ENCODE measurements at regions not wholly inside any gene's neighbourhood (a gene's known extent, or its start where the extent isn't known, plus 50 kb on each side); places are given as distances from the start of the nearest gene placed in this dataset.

GRCh38 chr1:87894062-87894461, 565.4 kb downstream of the LMO4 start:
- DNase-seq, result no peak

- DNase-seq, result no peak
These were observed 568.8 kb downstream of the LMO4 start for GRCh38 chr1:87897481-87897880.

DNA sequence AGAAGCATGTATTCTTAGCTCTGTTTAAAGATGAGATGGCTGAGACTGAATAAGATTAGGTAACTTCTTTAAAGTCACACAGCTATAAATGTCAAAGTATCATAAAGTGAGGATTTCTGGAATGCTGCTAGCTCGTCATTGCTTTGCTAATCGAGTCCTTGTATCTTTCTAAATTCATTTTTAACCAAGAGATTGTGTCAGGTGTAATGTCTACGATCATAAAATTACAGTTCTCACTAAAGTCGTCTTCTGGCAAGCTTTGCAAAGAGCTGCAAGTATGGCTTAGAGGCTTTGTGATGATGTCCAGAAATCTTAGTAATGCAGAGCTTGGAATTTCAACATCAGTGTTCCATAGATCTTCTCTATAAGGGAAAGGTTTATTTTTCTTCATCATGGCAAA, 569.8 kb downstream of the LMO4 start:
- DNase-seq, result no peak

DNA sequence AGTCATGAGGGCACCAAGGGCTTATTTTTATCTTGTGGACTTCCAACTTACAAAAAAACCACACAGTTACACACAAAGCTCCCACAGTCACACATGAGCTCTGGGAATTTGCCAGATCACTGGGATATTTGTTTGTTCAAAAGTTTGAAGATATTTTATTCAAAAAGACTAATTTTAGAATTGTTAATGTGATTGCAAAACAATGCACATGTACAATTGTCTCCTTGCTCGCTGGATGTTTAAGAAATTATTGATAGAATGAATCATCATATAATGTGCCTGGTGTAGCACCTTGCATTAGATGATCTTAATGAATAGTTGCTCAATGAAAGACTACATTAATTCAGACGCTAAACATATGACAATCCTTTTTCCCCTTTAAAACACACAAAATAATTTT, 570.3 kb downstream of the LMO4 start:
- DNase-seq, result no peak

GRCh38 chr1:87899746-87900145, 571.1 kb downstream of the LMO4 start:
- no peak for DNase-seq

GRCh38 chr1:87902830-87903229, 574.1 kb downstream of the LMO4 start:
- peak; percentile 46 for DNase-seq

DNA sequence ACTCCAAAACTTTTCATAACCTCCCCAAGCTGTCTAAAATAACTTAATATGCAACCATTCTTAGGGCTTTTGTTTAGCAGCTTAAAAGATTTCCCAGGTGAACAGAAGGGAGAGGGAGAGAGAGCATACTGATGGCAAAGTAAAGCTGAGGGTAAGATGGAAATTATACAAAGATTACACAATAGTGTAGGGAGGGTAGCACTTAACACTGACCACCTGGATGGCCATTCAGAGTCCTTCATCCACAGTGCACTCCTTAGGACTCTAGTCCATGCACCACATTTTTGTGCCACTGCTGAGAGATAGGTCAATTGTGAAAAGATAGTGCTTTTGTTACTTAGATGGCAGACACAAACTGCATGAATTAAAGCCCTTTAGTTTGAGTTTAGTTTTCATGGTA, 574.6 kb downstream of the LMO4 start:
- DNase-seq, result no peak

- no peak for DNase-seq
These were observed 576.0 kb downstream of the LMO4 start for GRCh38 chr1:87904651-87905050.

- no peak for DNase-seq
These were observed 577.0 kb downstream of the LMO4 start for GRCh38 chr1:87905651-87906050.

DNA sequence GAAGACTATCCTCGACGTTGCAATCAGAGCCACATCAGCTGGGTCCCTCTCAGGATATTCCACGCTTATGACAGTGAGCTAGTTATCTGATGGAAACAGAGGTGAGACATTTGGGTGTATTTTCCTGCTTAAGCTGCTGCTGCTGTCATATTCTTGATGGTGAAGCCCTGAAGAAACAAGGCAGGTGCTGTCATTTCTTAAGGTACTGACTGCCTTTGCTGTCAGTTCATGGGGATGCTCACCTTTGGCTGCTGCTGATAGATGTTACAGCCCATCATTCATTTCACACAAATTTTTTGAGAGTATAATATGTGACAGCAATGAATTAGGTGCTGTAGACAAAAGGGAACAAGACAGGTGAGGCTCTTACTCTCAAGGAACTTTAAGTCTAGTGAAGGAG, 577.4 kb downstream of the LMO4 start:
- no peak for DNase-seq

DNA sequence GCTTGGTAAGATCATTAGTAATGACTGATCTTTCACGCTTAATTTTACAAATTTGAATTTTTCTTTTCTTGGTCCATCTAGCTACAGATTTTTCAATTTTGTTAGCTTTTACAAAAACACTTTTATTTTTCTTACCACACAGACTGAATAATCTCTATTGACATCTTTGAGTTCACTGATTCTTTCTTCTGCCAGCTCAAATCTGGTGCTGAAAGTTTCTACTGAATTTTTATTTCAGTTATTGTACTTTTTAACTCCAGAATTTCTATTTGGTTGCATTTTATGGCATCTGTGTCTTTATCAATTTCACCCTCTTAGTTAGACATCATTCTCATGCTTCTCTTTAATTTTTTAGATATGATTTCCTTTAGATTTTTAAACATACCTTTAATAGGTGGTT, 584.7 kb downstream of the LMO4 start:
- DNase-seq, result no peak

DNA sequence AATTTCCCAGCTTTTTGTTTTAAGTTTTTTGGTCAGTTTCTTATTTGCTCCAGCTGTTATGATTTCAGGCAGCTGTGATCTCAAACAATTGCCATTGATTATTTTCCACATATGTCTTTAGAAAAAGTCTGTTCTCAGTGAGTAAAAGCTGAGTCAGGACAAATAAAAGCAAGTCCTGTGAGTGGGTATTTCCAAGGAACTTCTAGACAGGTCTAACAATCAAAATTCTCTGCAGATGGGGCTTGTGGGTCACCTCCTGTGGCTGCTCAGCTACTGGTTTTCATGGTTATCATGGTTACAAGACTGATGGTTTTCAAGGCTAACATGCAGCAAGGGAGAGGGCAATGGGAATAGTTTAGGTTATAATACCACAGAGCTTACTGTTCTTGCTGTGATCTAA, 585.7 kb downstream of the LMO4 start:
- no peak for DNase-seq

DNA sequence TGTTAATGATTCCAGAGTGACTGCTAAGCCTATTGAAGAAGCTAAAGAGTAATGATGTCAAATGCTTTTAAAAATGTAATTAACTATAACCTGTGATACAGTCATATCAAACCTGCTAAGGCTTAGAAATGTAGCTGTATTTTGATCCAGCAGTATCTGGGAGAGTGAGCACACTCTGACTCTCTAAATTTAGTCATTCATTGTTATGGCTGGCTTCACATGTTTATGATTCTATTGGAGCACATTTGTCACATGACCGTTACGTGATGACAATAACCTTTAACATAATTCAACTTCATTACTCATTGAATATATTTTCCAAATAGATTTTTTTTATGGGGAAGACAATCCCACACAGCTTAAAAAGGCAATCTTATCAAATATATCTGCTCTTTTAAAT, 587.1 kb downstream of the LMO4 start:
- DNase-seq, result no peak

- DNase-seq, result no peak
These were observed 588.3 kb downstream of the LMO4 start for GRCh38 chr1:87916965-87917364.

- peak; percentile 71 for DNase-seq
These were observed 589.7 kb downstream of the LMO4 start for GRCh38 chr1:87918398-87918797.

DNA sequence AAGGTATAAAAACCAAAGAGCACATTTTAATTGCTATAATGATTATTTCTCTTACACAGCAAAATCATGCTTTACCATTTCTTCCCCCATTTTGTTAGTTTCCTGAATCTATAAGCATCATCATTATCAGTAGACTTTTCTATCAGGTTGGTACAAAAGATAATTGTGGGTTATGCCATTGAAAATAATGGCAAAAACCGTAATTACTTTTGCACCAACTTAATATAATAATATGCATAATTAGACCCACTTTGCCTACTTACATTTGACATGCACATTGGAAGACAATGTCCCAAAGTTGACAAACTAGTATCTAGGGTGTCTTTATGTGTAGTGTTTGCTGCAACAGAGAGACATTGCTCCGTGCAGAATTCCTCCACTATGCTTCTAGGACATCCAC, 594.2 kb downstream of the LMO4 start:
- DNase-seq, result no peak

- no peak for DNase-seq
These were observed 597.6 kb downstream of the LMO4 start for GRCh38 chr1:87926131-87926830.

DNA sequence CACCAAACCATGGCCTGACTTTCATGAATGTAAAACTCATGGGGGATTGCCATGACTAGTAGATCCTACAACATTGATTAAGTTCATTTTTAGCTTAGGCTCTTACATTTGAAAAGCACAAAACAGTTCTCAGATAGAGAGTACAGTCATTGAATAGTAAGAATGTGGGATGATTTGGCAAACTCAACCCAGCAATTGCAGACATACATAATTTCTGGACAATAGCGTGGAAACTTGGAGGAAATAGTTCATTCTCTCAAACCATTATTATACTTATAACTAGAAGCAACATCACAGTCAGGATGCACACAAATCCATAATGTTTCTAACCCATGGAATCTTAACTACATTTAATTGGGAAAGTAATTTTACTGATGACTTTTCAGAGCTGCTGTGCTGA, 598.2 kb downstream of the LMO4 start:
- no peak for DNase-seq

GRCh38 chr1:87927391-87928280, 599.0 kb downstream of the LMO4 start:
- no peak for DNase-seq

GRCh38 chr1:87928623-87929022, 599.9 kb downstream of the LMO4 start:
- no peak for DNase-seq

DNA sequence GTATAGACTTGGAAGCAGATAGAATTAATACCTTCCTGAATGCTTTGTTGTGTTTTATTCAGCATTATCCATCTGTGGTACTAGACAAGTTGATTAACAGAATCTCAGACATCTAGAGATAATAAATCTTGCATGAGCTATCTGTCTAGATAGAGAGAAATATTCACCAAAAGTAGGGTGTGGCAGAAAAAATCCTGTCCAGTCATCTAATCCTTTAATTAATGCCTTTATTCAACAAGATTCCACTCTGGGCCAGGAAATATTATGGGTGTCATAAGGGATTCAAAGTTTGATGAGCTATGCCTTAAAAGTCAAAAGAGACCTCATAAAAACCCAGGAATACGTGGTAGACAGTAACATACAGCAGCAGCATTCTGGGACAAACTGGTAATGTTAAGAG, 601.2 kb downstream of the LMO4 start:
- no peak for DNase-seq

DNA sequence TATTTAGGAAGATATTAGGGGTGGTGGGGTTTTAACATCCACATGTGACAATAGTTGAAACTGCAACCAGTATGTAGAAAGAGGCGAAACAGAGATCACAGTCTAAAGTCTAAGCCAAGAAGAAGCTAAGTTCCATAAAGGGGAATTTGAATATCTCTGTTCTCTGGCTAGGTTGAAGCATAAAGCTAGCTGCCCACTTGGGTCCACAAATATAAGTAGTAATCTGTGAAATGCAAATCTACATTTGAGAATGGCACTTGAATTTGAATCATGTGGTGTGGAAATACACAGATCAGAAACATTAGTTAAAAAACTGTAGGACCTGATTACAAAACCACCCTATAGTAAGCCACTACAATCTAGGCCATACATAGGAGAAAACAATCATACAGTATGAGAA, 602.1 kb downstream of the LMO4 start:
- DNase-seq, result no peak

GRCh38 chr1:87933171-87933570, 604.5 kb downstream of the LMO4 start:
- no peak for DNase-seq

DNA sequence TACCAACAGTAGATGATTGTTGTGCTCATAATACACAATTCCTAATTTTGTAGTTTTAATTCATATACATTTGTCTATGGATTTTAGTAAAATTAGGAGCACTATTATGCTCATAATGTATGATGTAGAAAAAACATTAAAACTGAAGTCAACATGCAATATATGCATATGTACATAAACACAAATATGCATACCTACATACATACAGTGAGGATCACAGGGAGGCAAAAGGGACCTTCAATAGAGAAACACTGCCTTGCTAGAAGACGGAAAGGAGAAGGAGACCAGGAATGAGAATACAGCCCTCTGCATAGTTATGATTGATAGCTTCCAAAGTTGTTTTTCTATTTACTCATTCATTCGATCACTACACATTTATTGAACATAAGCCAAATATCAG, 606.5 kb downstream of the LMO4 start:
- DNase-seq, result no peak
